ENCODE measurements at regions not wholly inside any gene's neighbourhood (a gene's known extent, or its start where the extent isn't known, plus 50 kb on each side); places are given as distances from the start of the nearest gene placed in this dataset.

- no peak overlapping the region for H3K27ac ChIP-seq
- TF ChIP-seq, protein P1, sequence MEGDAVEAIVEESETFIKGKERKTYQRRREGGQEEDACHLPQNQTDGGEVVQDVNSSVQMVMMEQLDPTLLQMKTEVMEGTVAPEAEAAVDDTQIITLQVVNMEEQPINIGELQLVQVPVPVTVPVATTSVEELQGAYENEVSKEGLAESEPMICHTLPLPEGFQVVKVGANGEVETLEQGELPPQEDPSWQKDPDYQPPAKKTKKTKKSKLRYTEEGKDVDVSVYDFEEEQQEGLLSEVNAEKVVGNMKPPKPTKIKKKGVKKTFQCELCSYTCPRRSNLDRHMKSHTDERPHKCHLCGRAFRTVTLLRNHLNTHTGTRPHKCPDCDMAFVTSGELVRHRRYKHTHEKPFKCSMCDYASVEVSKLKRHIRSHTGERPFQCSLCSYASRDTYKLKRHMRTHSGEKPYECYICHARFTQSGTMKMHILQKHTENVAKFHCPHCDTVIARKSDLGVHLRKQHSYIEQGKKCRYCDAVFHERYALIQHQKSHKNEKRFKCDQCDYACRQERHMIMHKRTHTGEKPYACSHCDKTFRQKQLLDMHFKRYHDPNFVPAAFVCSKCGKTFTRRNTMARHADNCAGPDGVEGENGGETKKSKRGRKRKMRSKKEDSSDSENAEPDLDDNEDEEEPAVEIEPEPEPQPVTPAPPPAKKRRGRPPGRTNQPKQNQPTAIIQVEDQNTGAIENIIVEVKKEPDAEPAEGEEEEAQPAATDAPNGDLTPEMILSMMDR (IDR thresholded peaks at IDR 0.05) = no peak
These were observed 159.5 kb upstream of the DYRK2 start for GRCh38 chr12:67489007-67489406.

DNA sequence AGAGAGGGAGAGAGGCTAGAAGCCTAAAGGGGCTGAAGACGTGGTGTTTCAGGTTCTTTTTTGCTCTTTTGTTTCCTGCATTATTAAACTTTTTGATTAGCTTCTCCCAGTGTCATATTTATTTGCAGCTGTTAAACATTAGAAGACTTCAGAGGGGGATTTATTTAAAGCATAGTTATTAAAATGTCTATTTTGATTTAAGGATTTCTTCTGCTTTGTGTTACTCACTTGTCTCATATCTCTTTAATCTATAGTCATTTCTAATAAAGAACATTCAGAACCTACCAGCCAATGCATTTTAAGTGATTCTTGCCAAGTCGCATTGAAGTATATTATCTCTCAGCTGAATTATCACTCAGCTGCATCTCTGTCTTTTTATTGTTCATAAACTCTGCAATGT lies 152.0 kb upstream of the DYRK2 start:
- TF ChIP-seq ZFX (IDR thresholded peaks at IDR 0.05; ENCODE audit: borderline replicate concordance) = no peak
- TF ChIP-seq, protein P1 (IDR thresholded peaks at IDR 0.05) = no peak

GRCh38 chr12:67498991-67499390 lies 149.6 kb upstream of the DYRK2 start:
- no peak overlapping the region for H3K27ac ChIP-seq
- TF ChIP-seq ZFX (IDR thresholded peaks at IDR 0.05; ENCODE audit: borderline replicate concordance) = no peak
- TF ChIP-seq, protein P1 (IDR thresholded peaks at IDR 0.05) = no peak

More for the DNA sequence above, 152.0 kb upstream of the DYRK2 start:
- no peak overlapping the region for H3K27ac ChIP-seq

DNA sequence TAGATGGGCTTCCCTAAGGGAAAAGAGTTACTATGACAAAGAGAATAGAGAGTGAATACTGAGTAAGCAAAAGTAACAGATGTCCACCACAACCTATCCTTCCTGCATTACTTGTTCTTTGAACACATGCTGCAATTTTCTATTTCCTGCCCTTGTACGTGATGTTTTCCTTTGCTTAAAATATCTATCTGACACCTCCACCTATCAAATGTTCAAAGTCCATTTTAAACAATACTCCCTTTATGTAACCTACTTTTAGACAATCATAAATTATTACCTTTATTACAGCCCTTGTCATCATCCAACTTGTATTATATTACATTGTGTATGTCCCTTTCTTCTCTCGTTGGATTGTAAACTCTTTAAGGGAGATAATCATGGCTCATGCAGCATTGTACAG lies 147.2 kb upstream of the DYRK2 start:
- TF ChIP-seq, protein P1 (IDR thresholded peaks at IDR 0.05) = no peak
- TF ChIP-seq ZFX (IDR thresholded peaks at IDR 0.05; ENCODE audit: borderline replicate concordance) = no peak
- H3K27ac ChIP-seq = peak overlapping the region; percentile 11

DNA sequence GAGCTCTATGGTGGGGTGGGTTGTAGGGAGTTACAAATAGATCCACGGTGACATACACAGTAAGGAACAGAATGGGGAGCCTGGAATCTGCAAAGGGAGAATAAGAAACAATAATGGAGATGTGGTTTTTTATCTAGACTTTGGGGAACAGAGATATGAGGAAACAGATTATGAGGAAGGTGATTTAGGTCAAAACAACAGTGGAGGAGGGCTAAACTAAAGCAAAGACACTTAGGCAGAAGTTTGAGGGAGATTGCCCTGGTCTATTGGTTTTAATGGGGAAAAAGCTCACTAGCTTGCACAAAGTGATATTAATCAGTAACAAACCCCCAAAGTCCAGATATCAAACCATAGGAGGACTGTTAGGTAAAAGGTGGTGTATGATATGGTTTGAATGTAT lies 144.5 kb upstream of the DYRK2 start:
- TF ChIP-seq, protein P1 (IDR thresholded peaks at IDR 0.05) = no peak
- no peak for TF ChIP-seq ZFX (IDR thresholded peaks at IDR 0.05; ENCODE audit: borderline replicate concordance)
- no peak overlapping the region for H3K27ac ChIP-seq

- H3K27ac ChIP-seq = no peak overlapping the region
- TF ChIP-seq ZFX (IDR thresholded peaks at IDR 0.05; ENCODE audit: borderline replicate concordance) = no peak
- TF ChIP-seq, protein P1 (IDR thresholded peaks at IDR 0.05) = no peak
These were observed 141.8 kb upstream of the DYRK2 start for GRCh38 chr12:67506739-67507138.

- no peak overlapping the region for H3K27ac ChIP-seq
- TF ChIP-seq ZFX (IDR thresholded peaks at IDR 0.05; ENCODE audit: borderline replicate concordance) = no peak
- TF ChIP-seq, protein P1 (IDR thresholded peaks at IDR 0.05) = no peak
These were observed 139.7 kb upstream of the DYRK2 start for GRCh38 chr12:67508830-67509229.

All from 22Rv1 (cell line).